Endothelial cell of umbilical vein (primary cell): ENCODE measurements at regions not wholly inside any gene's neighbourhood (a gene's known extent, or its start where the extent isn't known, plus 50 kb on each side); places are given as distances from the start of the nearest gene placed in this dataset.

Experiments
- BruUV-seq: library from RNA; stranded (reverse); fragments of 400-500 nt; replicated peaks from 2 replicates; lab custom pipeline; 2021; lab: Mats Ljungman, UMichigan
- CTCF ChIA-PET: fragments of 300-600, 350-600 bp; sonication (Branson Sonifier 250); formaldehyde crosslinking; loops from one replicate; lab custom pipeline; 2021; ENCODE audit warnings: antibody characterized with exemption, inconsistent platforms; lab: Charles Lee
- POLR2A ChIA-PET: fragments of 300-600, 350-600 bp; sonication (Branson Sonifier 250); formaldehyde crosslinking; loops from one replicate; lab custom pipeline; 2021; ENCODE audit warnings: antibody characterized with exemption, inconsistent platforms; lab: Charles Lee
- DNase-seq: peaks from one replicate; pipeline ENCODE4 v3.0.0-alpha.2; 2011; ENCODE audit warnings: low read depth, low spot score
- FAIRE-seq: peaks from 2 replicates; lab custom pipeline; 2011; peaks lifted over from hg19 to GRCh38; lab: Jason Lieb, UNC
- H2AFZ ChIP-seq: 2 replicates; pipeline ENCODE4 v1.6.0; 2012; ENCODE audit warnings: low read depth, low read length, control low read depth, inconsistent platforms
- H3K27ac ChIP-seq: 2 replicates; pipeline ENCODE4 v1.5.1; 2011; ENCODE audit warnings: low read depth, mild to moderate bottlenecking, control low read depth, low read length, moderate library complexity; ENCODE audit not compliant: insufficient read depth
- H3K27me3 ChIP-seq, 2 experiments: 2 replicates each; pipeline versions ENCODE4 v1.6.0 to v1.6.1; 2011; ENCODE audit warnings: low read length in 2 of 2, mixed read lengths in 1 of 2; ENCODE audit not compliant: control insufficient read depth in 2 of 2, insufficient read depth in 2 of 2
- H3K36me3 ChIP-seq, 2 experiments: 2 replicates in 1 of 2; 3 replicates in 1 of 2; pipeline ENCODE4 v1.5.1; 2011; ENCODE audit warnings: low read length in 2 of 2, mild to moderate bottlenecking in 1 of 2, moderate library complexity in 1 of 2; ENCODE audit not compliant: control insufficient read depth in 2 of 2, insufficient read depth in 2 of 2; ENCODE audit errors: extremely low read depth in 1 of 2
- H3K4me1 ChIP-seq: 3 replicates; pipeline ENCODE4 v1.5.1; 2011; ENCODE audit warnings: mild to moderate bottlenecking, low read length; ENCODE audit not compliant: control insufficient read depth, insufficient read depth; ENCODE audit errors: extremely low read depth
- H3K4me2 ChIP-seq: 2 replicates; pipeline ENCODE4 v1.6.1; 2011; ENCODE audit warnings: low read length, control low read depth, mixed read lengths; ENCODE audit not compliant: insufficient read depth
- H3K4me3 ChIP-seq, 3 experiments: fragments of 200-600 bp in 1 of 3; sonication (generic), shearing (Covaris generic) in 1 of 3; replicated peaks in 1 of 3; 2 replicates each; pipeline ENCODE4 v1.5.1; 2011 to 2016; ENCODE audit warnings: control low read depth in 3 of 3, low read length in 3 of 3, mild to moderate bottlenecking in 2 of 3, inconsistent platforms in 1 of 3, low read depth in 1 of 3, moderate library complexity in 1 of 3; ENCODE audit not compliant: insufficient read depth in 1 of 3
- H3K79me2 ChIP-seq: 2 replicates; pipeline ENCODE4 v1.6.0; 2012; ENCODE audit warnings: low read length, inconsistent platforms; ENCODE audit not compliant: control insufficient read depth, insufficient read depth
- H3K9ac ChIP-seq: replicated peaks from 2 replicates; pipeline ENCODE3; 2011; ENCODE audit warnings: low read length, control low read depth; ENCODE audit not compliant: insufficient read depth; ENCODE audit errors: extremely low read depth
- H3K9me1 ChIP-seq: replicated peaks from 3 replicates; pipeline ENCODE4 v1.6.0; 2011; ENCODE audit warnings: mild to moderate bottlenecking, low read length; ENCODE audit not compliant: control insufficient read depth, insufficient read depth; ENCODE audit errors: extremely low read depth
- H3K9me3 ChIP-seq: replicated peaks from 2 replicates; pipeline ENCODE4 v1.5.1; 2012; ENCODE audit warnings: low read length, inconsistent platforms; ENCODE audit not compliant: control insufficient read depth, insufficient read depth
- H4K20me1 ChIP-seq: replicated peaks from 2 replicates; pipeline ENCODE3; 2011; ENCODE audit warnings: mild to moderate bottlenecking, low read length; ENCODE audit not compliant: control insufficient read depth, insufficient read depth; ENCODE audit errors: extremely low read depth
- CTCF ChIP-seq, 2 donors: IDR thresholded peaks; 1 replicate in 1 of 2; 2 replicates in 1 of 2; pipeline ENCODE4 v1.5.1; 2011; ENCODE audit warnings: low read length in 2 of 2, mild to moderate bottlenecking in 2 of 2, moderate library complexity in 2 of 2, control low read depth in 1 of 2, inconsistent platforms in 1 of 2, low read depth in 1 of 2; ENCODE audit not compliant: insufficient read depth in 1 of 2; ENCODE audit errors: extremely low read depth in 1 of 2
- EZH2 ChIP-seq: IDR thresholded peaks from 2 replicates; pipeline ENCODE4 v1.6.1; 2012; ENCODE audit warnings: borderline replicate concordance, low read depth, mild to moderate bottlenecking, moderate library complexity, low read length, inconsistent platforms; ENCODE audit not compliant: severe bottlenecking
- FOS ChIP-seq: IDR thresholded peaks from 2 replicates; pipeline ENCODE4 v1.6.1; 2011; ENCODE audit warnings: mild to moderate bottlenecking, low read length, moderate library complexity, borderline replicate concordance; ENCODE audit not compliant: insufficient read depth
- GATA2 ChIP-seq: IDR thresholded peaks from 2 replicates; pipeline ENCODE4 v1.7.0; 2011; ENCODE audit warnings: low read depth, mild to moderate bottlenecking, moderate library complexity, mixed read lengths, low read length; ENCODE audit not compliant: insufficient read length, insufficient read depth
- JUN ChIP-seq: IDR thresholded peaks from 2 replicates; pipeline ENCODE4 v1.6.1; 2011; ENCODE audit warnings: borderline replicate concordance, low read depth; ENCODE audit not compliant: insufficient read length, insufficient read depth
- MAX ChIP-seq: IDR thresholded peaks from 2 replicates; pipeline ENCODE4 v1.6.1; 2011; ENCODE audit not compliant: insufficient read depth, insufficient read length
- MYC ChIP-seq: IDR thresholded peaks from one replicate; pipeline ENCODE4 v1.6.1; 2011; ENCODE audit warnings: mild to moderate bottlenecking, low read depth, low read length
- POLR2A ChIP-seq: IDR thresholded peaks from 2 replicates; pipeline ENCODE4 v1.6.1; 2012; ENCODE audit warnings: low read depth, mild to moderate bottlenecking, control low read depth, low read length
- POLR2AphosphoS5 ChIP-seq: IDR thresholded peaks from 2 replicates; pipeline ENCODE4 v1.6.1; 2012; ENCODE audit warnings: low read depth, mild to moderate bottlenecking, control low read depth, low read length, moderate library complexity; ENCODE audit not compliant: insufficient read depth
- dilution Hi-C: fragments of 300-500 bp; cut with MboI; formaldehyde crosslinking; loops from one replicate; pipeline ENCODE4 v1.15.0; 2019; ENCODE audit warnings: low sequenced_read_pairs; ENCODE audit not compliant: extremely low pct_ligation_motif_present
- intact Hi-C: fragments of 100-400 bp; cut with micrococcal nuclease; formaldehyde crosslinking; loops from one replicate; pipeline ENCODE4 v1.10.0; 2022

DNA sequence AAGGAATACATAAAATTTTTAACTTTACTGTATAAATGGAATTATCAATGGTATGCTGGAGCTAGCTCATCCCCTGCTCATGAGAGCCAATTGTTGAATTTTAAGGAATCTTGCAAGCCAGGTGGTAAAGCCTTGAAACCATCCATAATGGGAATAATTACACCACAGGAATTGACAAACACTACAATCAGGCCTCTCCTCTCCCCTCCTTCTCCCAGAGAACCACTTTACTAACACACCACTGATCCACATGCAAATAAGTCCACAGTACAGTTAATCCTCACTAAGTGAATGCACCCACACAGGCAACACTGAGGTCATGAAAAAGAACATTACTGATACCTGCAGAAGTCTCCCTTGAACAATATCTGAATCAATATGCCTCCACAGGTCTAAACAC, 140.5 kb downstream of the KLF12 start:
- CTCF ChIA-PET = interaction anchor here (1.0 kb wide), 1 partner anchor 143 kb away, joined by 3 read pairs; no protein-coding TSS in a partner anchor
- no peaks in the 10 kb centered on the region for H3K79me2 ChIP-seq
- POLR2A ChIA-PET = no interaction called here

More for the DNA sequence above, 140.5 kb downstream of the KLF12 start:
- H3K9me3 ChIP-seq = no peaks in the 10 kb centered on the region
- H4K20me1 ChIP-seq = peaks cover 4% of the 10 kb centered on the region
- no peak for DNase-seq
- H3K27ac ChIP-seq = no peak overlapping the region
- no peak for FAIRE-seq
- intact Hi-C loops = no loop called here
- H3K27me3 ChIP-seq = no peaks in the 10 kb centered on the region
- no peak overlapping the region for H3K4me3 ChIP-seq
- H2AFZ ChIP-seq = no peak overlapping the region
- TF ChIP-seq POLR2AphosphoS5 (no peak), EZH2 (no peak), POLR2A (no peak), MYC (no peak), FOS (no peak), JUN (no peak), GATA2 (no peak), CTCF (IDR thresholded peaks at IDR 0.05; ENCODE audit: extremely low read depth in 1 of 2, insufficient read depth in 1 of 2, low read depth in 1 of 2, low read length in 2 of 2) (no peak), MAX (no peak)
- H3K36me3 ChIP-seq = peaks cover 0 to 2% of the 10 kb centered on the region in 2 experiments
- no TSS peak for BruUV-seq
- no peak overlapping the region for H3K4me2 ChIP-seq
- no peaks in the 10 kb centered on the region for H3K9me1 ChIP-seq
- H3K4me1 ChIP-seq = no peaks in the 10 kb centered on the region
- H3K9ac ChIP-seq = no peak overlapping the region
- dilution Hi-C loops = no loop called here
